Ovary (tissue), 3 donors: ENCODE measurements at regions not wholly inside any gene's neighbourhood (a gene's known extent, or its start where the extent isn't known, plus 50 kb on each side); places are given as distances from the start of the nearest gene placed in this dataset.
"Not testable (repeated sequence)": the region's sequence is repeated elsewhere in the genome, so short reads cannot be mapped to it uniquely, and the experiment has no call there.

Experiments used
- POLR2A ChIP-seq: fragments of 450-650 bp; IDR thresholded peaks from one replicate; pipeline ENCODE4 v1.6.1; 2017; ENCODE audit warnings: antibody characterized with exemption, mild to moderate bottlenecking, moderate library complexity
- TF ChIP-seq, protein P1 (sequence below), 3 donors: fragments of 450-650 bp in 2 of 3; fragments of 200-600 bp in 1 of 3; IDR thresholded peaks; one replicate each; pipeline versions ENCODE4 v1.5.1 to v1.8.0; 2016 to 2022; ENCODE audit warnings: antibody characterized with exemption in 3 of 3, mild to moderate bottlenecking in 1 of 3
- donor health status: DM: no; HTN: no; CAD: no.

DNA sequence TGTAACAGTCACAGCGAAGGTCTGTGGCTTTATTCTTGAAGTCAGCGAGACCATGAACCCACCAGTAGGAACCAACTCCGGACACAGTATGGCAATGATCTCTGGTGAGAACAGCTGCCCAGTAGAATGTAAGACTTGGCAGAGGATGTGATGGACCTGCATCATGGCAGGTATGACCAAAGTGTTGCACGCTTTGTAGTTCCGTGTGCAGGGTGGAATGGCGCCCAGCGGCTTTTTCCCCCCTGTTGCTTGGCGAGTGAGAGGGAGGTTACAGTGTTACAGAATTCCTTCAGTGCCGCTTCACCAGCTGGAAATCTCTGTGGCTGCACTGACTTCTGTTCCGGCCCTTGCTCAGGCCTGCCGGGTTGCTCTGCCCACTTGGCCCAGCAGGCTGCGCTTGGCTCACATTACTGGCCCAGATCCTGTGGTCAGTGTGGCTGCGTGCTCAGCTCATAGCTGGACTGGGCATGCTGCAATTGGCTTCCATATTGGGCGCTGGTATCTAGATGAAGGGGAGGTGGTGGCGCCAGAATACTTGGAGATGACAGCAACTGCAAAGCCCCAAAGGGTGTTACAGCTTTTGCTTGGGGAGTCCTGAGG lies 148.1 kb upstream of the ZNF658 start:
- TF ChIP-seq, protein P1, sequence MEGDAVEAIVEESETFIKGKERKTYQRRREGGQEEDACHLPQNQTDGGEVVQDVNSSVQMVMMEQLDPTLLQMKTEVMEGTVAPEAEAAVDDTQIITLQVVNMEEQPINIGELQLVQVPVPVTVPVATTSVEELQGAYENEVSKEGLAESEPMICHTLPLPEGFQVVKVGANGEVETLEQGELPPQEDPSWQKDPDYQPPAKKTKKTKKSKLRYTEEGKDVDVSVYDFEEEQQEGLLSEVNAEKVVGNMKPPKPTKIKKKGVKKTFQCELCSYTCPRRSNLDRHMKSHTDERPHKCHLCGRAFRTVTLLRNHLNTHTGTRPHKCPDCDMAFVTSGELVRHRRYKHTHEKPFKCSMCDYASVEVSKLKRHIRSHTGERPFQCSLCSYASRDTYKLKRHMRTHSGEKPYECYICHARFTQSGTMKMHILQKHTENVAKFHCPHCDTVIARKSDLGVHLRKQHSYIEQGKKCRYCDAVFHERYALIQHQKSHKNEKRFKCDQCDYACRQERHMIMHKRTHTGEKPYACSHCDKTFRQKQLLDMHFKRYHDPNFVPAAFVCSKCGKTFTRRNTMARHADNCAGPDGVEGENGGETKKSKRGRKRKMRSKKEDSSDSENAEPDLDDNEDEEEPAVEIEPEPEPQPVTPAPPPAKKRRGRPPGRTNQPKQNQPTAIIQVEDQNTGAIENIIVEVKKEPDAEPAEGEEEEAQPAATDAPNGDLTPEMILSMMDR (IDR thresholded peaks at IDR 0.05), result not testable (repeated sequence)
- TF ChIP-seq POLR2A, result not testable (repeated sequence)
